ENCODE measurements at regions not wholly inside any gene's neighbourhood (a gene's known extent, or its start where the extent isn't known, plus 50 kb on each side); places are given as distances from the start of the nearest gene placed in this dataset.

DNA sequence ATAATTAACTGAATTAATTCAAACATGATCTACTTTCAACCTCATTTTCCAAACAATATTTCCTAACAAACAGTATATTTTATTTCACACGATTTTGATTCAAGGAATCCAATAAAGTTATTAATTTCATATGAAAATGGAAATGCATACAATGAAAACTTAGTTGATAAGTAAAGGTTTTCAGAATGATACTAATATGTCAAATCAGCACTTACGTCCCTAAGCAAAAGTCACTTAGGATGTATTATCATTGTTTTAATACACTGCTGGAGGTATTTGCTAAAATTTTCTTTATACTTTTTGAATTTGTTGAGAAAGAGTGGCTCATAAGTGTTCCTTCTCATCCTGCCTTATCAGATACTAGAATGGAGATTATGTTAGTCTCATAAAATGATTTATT, 266.8 kb upstream of the PUDP start:
- no peaks in the 10 kb centered on the region for H3K27me3 ChIP-seq
- ATAC-seq (no peak), DNase-seq (no peak)
- no peaks in the 10 kb centered on the region for H3K4me1 ChIP-seq
- TF ChIP-seq POLR2A (IDR thresholded peaks at IDR 0.05), result no peak
- TF ChIP-seq, protein P1, sequence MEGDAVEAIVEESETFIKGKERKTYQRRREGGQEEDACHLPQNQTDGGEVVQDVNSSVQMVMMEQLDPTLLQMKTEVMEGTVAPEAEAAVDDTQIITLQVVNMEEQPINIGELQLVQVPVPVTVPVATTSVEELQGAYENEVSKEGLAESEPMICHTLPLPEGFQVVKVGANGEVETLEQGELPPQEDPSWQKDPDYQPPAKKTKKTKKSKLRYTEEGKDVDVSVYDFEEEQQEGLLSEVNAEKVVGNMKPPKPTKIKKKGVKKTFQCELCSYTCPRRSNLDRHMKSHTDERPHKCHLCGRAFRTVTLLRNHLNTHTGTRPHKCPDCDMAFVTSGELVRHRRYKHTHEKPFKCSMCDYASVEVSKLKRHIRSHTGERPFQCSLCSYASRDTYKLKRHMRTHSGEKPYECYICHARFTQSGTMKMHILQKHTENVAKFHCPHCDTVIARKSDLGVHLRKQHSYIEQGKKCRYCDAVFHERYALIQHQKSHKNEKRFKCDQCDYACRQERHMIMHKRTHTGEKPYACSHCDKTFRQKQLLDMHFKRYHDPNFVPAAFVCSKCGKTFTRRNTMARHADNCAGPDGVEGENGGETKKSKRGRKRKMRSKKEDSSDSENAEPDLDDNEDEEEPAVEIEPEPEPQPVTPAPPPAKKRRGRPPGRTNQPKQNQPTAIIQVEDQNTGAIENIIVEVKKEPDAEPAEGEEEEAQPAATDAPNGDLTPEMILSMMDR (IDR thresholded peaks at IDR 0.05), result no peak
- no peak overlapping the region for H3K27ac ChIP-seq
- no peak overlapping the region for H3K4me3 ChIP-seq
- no peaks in the 10 kb centered on the region for H3K9me3 ChIP-seq
- intact Hi-C loops (cut with DNase I), result no loop called here
- H3K36me3 ChIP-seq (replicated peaks in 1 of 2; ENCODE audit: insufficient read depth in 1 of 2, low read depth in 2 of 2), result no peaks in the 10 kb centered on the region
- 50 to 64% methylated on average over 2 of the region's 2 CpGs for WGBS, 2 donors

DNA sequence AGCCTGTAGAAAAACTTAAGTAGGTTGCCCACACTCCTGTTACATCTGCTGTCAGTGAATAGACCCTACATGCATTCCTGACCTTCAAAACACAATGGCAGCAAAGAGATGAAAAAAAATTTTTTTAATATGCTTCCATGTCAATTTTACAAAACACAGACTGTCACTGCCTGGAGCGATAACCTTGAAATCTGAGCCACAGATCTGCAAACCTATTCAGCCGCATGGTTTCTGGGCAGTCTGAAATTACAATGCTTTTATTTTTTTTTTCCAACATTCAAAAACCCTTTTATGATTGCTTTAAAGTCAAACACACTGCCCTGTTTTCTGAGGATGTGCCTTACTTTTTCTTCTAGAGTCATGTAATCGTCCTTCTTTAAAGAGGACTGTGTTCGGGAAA, 264.9 kb upstream of the PUDP start:
- no peaks in the 10 kb centered on the region for H3K36me3 ChIP-seq (replicated peaks in 1 of 2; ENCODE audit: insufficient read depth in 1 of 2, low read depth in 2 of 2)
- H3K27ac ChIP-seq, result no peak overlapping the region
- TF ChIP-seq POLR2A (IDR thresholded peaks at IDR 0.05), result no peak
- TF ChIP-seq, protein P1 (IDR thresholded peaks at IDR 0.05), result no peak
- WGBS, 2 donors, result 55 to 88% methylated on average over 3 to 4 of the region's 4 CpGs
- H3K4me3 ChIP-seq, result no peak overlapping the region
- no peak for DNase-seq
- no peaks in the 10 kb centered on the region for H3K9me3 ChIP-seq
- H3K27me3 ChIP-seq, result no peaks in the 10 kb centered on the region
- intact Hi-C loops (cut with DNase I), result no loop called here
- H3K4me1 ChIP-seq, result no peaks in the 10 kb centered on the region
- ATAC-seq, result no peak

DNA sequence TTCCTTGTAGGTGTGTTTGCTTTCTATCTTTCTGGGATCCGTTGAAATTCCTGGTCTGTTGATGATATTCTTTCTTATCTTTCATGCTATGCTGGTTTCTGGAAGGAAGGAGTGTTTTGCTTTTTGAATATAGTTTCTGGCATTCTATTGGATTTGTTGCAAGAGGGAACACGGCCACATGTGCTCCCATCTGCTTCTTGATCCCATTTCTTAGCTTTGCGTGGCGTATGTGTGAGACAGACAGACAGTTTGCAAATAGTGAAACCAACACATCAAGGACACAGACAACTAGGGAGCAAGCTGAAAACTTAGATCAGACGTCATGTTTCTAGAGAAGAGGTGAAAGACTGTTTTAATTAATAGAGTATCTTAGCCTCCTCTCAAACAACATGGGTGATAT, 261.9 kb upstream of the PUDP start:
- intact Hi-C loops (cut with DNase I), result no loop called here
- Histone ChIP-seq H3K4me1 (no peaks in the 10 kb centered on the region), H3K4me3 (no peak overlapping the region), H3K36me3 (replicated peaks in 1 of 2; ENCODE audit: insufficient read depth in 1 of 2, low read depth in 2 of 2) (no peaks in the 10 kb centered on the region), H3K9me3 (no peaks in the 10 kb centered on the region), H3K27me3 (no peaks in the 10 kb centered on the region), H3K27ac (no peak overlapping the region)
- ATAC-seq (no peak), DNase-seq (no peak)
- no peak for TF ChIP-seq POLR2A (IDR thresholded peaks at IDR 0.05)
- TF ChIP-seq, protein P1 (IDR thresholded peaks at IDR 0.05), result no peak
- 65 to 71% methylated on average over 5 of the region's 5 CpGs for WGBS, 2 donors

DNA sequence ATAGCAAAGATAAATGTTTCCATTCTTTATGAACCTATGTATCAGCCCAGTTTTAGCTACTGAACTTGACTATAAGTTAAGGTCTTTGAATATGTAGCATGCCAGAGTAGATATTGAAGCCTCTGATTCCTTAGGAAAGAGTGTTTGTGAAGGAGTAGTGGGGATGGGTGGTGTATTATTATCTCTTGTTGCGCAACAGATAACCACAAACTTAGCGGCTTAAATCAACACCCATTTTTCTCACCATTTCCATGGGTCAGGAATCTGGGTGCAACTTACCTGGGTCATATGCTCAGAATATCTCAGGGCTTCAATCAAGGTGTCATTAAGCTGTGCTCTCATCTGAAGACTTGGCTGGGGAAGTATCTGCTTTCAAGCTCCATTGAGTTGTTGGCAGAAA, 251.4 kb upstream of the PUDP start:
- TF ChIP-seq, protein P1 (IDR thresholded peaks at IDR 0.05), result no peak
- no peak for TF ChIP-seq POLR2A (IDR thresholded peaks at IDR 0.05)
- H3K27me3 ChIP-seq, result no peaks in the 10 kb centered on the region
- intact Hi-C loops (cut with DNase I), result no loop called here
- no peaks in the 10 kb centered on the region for H3K4me1 ChIP-seq
- no peak for ATAC-seq
- no peak overlapping the region for H3K4me3 ChIP-seq
- WGBS, 2 donors, result 79 to 82% methylated on average over 2 of the region's 2 CpGs
- DNase-seq, result no peak
- no peaks in the 10 kb centered on the region for H3K36me3 ChIP-seq (replicated peaks in 1 of 2; ENCODE audit: insufficient read depth in 1 of 2, low read depth in 2 of 2)
- H3K9me3 ChIP-seq, result no peaks in the 10 kb centered on the region
- H3K27ac ChIP-seq, result no peak overlapping the region

DNA sequence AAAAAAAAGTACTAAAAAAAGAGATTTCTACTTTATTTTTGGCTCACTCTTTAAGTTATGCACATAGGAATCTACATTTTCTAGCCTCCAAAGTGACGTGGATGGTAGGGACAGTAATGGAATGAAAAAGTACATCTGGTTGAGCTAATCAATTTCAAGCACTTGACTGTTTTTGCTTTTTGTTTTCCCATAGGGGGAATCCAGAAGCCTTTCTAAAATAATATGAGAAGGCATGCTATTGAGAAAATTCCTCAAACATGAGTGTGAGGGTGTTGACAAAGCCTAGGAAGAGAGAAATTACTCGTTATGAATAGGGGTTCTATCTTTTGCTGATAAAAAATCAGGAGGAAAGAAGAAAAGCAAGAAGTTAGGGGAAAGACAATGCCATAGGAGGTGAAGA, 242.5 kb upstream of the PUDP start:
- Histone ChIP-seq H3K36me3 (replicated peaks in 1 of 2; ENCODE audit: insufficient read depth in 1 of 2, low read depth in 2 of 2) (no peaks in the 10 kb centered on the region), H3K27ac (no peak overlapping the region), H3K4me1 (no peaks in the 10 kb centered on the region), H3K4me3 (no peak overlapping the region), H3K9me3 (no peaks in the 10 kb centered on the region), H3K27me3 (no peaks in the 10 kb centered on the region)
- DNase-seq (no peak), ATAC-seq (no peak)
- TF ChIP-seq POLR2A (IDR thresholded peaks at IDR 0.05), result no peak
- TF ChIP-seq, protein P1 (IDR thresholded peaks at IDR 0.05), result no peak
- WGBS, 2 donors, result 39 to 50% methylated on average over 2 of the region's 2 CpGs
- intact Hi-C loops (cut with DNase I), result no loop called here

All from body of pancreas (tissue), 4 donors.